HG03064 (cell line): ENCODE measurements at regions not wholly inside any gene's neighbourhood (a gene's known extent, or its start where the extent isn't known, plus 50 kb on each side); places are given as distances from the start of the nearest gene placed in this dataset.

Experiments used
- ATAC-seq: cut with Tn5 transposase; IDR thresholded peaks from one replicate; pipeline ENCODE4 v1.9.1; 2021; ENCODE audit warnings: low read depth; ENCODE audit not compliant: unreplicated experiment

DNA sequence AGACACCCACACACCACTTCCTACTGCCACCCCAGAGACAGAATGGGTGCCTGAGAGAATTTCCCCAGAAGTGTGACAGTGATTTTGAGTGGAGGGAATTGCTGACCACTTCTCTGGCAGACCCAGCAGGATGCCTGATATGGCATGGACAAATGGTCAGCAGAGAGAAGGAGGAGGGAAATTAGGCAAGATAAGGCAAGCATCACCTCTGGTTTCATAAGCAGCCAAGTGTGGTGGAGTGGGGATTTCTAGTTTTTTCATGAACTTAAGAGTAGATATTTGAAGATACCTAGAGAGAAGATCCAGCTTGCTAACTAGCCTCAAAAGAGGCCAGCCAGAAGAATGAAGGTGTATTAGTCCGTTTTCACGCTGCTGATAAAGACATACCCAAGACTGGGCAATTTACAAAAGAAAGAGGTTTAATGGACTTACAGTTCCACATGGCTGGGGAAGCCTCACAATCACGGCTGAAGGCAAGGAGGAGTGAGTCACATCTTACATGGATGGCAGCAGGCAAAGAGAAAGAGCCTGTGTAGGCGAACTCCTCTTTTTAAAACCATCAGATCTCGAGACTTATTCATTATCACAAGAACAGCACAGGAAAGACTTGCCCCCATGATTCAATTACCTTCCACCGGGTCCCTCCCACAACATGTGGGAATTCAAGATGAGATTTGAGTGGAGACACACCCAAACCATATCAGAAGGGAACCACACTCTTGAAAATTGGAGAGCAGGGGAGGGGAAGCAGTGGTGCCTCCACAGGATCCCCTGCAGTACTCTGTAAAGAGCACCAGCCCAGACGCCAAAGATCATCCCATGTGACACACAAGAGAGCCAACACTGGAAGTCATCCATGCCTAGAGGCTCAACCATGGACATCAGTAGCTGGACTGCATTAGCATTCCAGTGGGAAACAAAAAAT is 64.2 kb downstream of the RBM43 start:
- no peak for ATAC-seq

- no peak for ATAC-seq
These were observed 68.1 kb downstream of the RBM43 start for GRCh38 chr2:151193576-151193975.

DNA sequence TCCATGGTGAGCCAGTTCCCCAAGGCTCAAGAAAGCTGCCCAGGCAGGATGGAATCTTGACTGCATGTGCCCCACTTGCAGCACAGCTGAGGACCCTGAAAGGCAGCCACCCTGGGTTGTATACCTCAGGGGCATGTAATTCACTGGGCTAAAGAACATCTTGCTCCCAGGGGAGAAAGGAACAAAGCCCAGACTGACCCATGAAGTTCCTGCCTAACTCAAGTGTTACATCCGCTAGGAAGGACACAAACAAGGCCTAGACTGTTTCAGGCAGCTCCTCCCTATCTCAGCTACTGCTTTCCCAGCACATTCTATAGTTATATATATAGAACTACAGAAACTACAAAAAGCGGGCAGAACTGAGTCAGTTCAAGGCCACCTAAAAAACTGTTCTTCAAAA is 69.0 kb downstream of the RBM43 start:
- ATAC-seq, result no peak

DNA sequence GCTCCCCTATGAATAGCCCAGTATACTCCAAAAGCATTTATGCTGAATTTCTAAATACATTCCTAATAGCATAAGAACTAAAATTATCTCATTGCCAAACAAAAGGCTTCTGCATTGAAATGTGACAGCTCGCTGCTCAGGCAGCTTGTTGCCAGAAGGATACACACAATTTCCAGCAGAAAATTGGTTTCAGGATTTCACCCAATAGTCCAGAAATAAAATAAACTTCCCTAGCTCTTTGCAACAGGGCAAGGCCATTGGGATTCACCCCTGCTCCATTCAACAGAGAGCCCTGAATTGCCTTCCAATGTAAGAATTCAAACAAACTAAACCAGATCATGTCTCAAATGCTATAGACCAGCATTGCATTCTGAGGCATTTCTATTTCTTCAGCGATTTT is 70.7 kb downstream of the RBM43 start:
- no peak for ATAC-seq

- no peak for ATAC-seq
These were observed 72.5 kb downstream of the RBM43 start for GRCh38 chr2:151189125-151189524.

DNA sequence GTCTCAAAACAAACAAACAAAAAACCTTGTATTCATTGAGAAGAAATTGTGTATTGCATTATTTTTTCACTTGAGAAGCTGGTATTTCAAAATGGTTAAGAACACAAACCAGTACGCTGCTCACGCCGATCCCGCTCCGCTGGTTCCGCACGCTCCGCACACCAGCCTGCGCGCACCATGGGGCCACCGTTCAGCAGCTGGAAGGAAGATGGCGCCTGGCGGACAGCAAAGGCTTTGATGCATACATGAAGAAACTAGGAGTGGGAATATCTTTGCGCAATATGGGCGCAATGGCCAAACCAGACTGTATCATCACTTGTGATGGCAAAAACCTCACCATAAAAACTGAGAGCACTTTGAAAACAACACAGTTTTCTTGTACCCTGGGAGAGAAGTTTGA is 75.7 kb downstream of the RBM43 start:
- no peak for ATAC-seq

DNA sequence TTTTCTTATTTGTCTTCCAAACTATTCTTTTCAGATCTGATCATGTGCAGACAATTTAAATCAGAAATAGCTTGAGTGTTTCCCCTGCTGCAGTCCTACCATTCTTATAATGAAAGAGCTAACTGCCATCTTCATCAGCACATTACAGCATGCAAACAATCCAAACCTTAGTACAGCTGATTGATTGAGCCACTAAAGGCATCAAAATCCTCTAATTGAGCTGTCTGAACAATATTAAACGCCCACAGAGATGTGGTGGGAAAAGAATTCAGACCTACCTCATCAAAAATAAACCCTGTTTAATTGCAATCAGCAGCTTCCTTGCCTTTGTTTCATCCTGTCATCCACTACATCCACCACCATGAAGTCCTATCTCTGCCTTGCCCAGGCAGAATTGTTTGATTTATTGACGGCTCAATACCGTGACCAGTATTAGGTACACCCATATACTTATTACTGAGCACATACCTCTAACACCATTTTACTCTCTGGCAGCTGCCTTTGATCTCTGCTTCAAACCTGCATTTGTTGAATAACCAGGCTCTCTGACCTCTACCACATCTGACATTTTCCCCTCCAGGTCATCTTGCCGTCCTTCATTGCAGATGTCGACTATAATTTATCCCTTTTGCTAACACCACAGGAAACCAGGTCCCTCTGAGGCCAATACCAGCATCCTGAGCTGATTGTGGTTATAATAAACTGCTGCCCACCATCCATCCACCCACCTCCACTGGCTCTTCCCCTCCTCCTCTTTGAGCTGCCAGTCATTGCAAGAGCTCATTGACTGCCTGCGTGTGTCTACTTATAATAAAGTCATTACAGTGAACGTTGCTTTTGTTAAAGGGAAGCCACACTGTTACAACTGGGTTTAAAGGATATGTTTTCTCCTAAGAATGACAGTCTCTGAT is 78.5 kb downstream of the RBM43 start:
- no peak for ATAC-seq

- no peak for ATAC-seq
These were observed 79.3 kb downstream of the RBM43 start for GRCh38 chr2:151182396-151182795.

DNA sequence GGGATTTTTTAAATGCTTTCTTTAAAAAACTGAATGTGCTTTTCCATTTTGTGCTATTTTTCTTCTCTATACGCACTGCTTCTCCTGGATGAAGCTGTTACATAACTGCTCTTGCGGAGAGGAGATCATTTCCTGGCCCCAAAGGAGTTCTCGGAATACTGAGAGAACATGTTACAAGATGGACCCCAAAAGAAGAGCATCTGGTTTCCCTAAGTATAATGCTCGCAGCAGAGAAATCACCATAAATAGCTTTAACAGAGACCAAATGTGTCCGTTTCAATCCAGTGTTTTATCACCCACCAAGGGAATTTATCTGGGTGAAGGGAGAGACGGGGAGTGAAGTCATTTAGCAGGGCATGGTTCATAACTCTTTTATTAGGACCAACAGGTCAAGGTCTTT is 80.1 kb downstream of the RBM43 start:
- no peak for ATAC-seq

DNA sequence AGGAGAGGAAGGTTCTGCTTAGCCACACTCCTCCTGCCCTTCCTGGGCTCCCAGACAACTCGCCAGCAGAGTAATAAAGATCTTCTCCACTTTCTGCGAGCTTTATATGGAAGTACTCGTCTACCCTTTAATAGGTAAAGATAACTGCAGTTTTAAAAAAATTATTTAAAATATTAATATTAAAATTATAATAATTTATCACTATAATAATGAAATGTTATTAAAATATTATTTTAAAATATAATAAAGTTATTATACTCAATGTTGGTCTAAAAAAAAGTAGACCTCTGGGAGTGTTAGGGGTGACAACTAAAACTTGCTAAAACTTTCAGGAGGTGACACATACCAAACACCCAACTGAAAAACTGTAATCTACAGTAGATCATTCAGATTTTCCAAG is 81.5 kb downstream of the RBM43 start:
- no peak for ATAC-seq

GRCh38 chr2:151178207-151178606 is 83.5 kb downstream of the RBM43 start:
- no peak for ATAC-seq

- ATAC-seq, result no peak
These were observed 83.9 kb downstream of the RBM43 start for GRCh38 chr2:151177756-151178155.

GRCh38 chr2:151176661-151177060 is 85.0 kb downstream of the RBM43 start:
- ATAC-seq, result no peak

DNA sequence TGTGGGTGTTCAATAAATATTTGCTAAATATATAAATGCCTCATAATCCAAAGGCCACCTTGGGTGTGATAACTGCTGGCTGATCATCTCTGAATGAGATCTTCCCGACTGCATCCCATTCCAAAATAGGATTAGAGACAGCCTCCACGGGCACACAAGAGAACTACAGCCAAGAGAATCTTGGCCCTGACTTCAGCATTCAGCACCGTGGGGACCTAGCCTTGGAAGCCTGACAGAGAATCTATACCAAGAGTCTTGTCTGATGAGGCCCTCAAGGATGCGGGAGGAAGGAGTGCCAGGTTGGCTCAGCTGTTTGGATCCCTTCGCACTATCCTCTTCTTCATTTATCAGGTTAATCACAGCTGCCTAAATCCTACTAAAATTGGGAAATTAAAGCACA is 85.8 kb downstream of the RBM43 start:
- ATAC-seq, result no peak

DNA sequence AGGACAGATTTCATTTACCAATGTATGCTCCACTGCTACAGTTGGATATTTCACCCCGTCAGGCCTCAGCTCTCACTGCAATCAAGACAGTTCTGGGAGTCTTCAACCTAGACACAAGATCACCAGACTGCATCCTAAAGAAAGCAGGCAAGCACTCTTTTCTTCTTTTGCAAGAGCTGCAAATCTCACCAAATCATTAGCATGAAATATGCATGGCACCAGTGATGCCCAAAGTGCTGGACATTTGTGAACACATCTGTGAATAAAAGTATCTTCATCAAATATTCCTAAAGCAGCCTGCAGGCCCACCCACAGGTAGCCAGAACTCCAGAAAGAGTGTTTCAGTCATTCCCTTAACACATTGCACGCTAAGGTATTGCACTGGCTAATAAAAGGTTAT is 87.5 kb downstream of the RBM43 start:
- ATAC-seq, result no peak

GRCh38 chr2:151171186-151171585 is 90.5 kb downstream of the RBM43 start:
- ATAC-seq, result no peak

- no peak for ATAC-seq
These were observed 95.3 kb downstream of the RBM43 start for GRCh38 chr2:151166410-151166809.

DNA sequence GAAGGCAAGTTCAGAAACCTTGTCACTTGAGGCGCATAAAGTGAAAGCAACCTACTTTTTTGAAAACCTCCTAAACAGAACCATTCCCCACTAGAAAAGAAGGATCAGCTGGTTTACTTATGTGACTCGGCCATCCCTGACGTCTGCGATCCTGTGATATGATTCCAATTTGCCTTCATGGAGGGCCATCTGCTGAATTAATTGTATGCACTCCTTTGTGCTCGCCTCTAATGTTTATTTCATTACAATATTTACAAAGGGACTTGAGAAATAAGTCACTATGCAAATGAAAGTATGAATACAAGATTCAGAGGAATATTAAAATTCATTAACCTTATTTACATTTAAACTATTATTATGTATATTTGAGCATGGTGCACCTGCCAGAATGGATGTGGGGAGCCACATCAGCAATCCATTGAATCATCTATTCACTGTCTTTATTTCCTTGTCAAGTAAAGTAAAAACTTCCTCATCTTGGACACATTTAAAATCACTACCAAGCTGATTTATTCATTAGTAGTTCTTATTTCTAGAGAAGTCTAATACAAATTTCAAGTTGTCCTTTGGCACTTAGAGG is 96.5 kb downstream of the RBM43 start:
- ATAC-seq, result no peak

DNA sequence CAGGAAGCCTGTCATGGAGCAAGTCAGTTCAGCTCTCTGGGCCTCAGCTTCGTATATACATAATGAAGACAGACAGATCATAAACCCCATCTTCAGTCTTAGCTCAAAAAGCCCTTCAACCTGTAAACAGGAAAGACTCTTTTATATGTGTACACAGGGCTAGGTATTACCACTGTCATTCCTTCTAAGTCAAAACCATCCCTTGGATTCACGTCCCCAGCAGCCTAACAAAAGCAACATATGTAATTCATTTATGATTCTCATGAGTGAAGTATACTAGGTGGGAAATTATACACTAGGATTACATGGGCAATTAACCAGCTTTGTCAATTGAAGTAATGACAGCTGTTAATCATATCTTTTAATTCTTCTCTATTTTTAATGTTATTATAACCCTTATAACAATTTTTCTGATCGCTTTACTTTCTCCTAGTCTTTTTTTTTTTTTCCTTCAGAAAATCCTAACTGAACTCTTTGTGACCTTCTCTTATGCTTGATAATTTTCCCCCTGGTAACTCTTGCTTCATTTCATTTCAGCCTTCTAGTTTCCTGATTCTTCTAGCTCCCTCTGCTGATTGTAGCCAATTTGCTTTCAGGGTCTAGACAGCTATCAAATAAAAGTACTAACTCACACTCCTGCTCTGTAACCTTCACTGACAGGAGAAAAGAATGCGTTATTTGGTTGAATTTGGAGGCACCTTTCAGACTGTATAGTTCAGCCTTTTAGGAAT is 99.7 kb downstream of the RBM43 start:
- ATAC-seq, result no peak

- ATAC-seq, result no peak
These were observed 102.5 kb downstream of the RBM43 start for GRCh38 chr2:151159109-151159662.
